Thyroid gland (tissue), 4 donors: ENCODE measurements at regions not wholly inside any gene's neighbourhood (a gene's known extent, or its start where the extent isn't known, plus 50 kb on each side); places are given as distances from the start of the nearest gene placed in this dataset.

Experiments used
- DNase-seq, 2 donors: peaks; one replicate each; pipeline ENCODE4 v3.0.0-alpha.2; 2019
- H3K27ac ChIP-seq, 3 donors: fragments of 200-600 bp; sonication (generic); 1 replicate in 2 of 3; 2 replicates in 1 of 3; pipeline ENCODE4 v1.5.1; 2016 to 2019; ENCODE audit warnings: mild to moderate bottlenecking in 1 of 3, moderate library complexity in 1 of 3
- H3K27me3 ChIP-seq: fragments of 200-600 bp; sonication (generic); one replicate; pipeline ENCODE4 v1.5.1; 2019
- H3K36me3 ChIP-seq, 2 donors: fragments of 200-600 bp; sonication (generic); one replicate each; pipeline ENCODE4 v1.5.1; 2016 to 2019
- H3K4me1 ChIP-seq, 2 donors: fragments of 200-600 bp; sonication (generic); one replicate each; pipeline ENCODE4 v1.5.1; 2017 to 2019
- H3K4me3 ChIP-seq, 3 donors: fragments of 200-600 bp; sonication (generic); replicated peaks in 1 of 3; 1 replicate in 2 of 3; 2 replicates in 1 of 3; pipeline ENCODE4 v1.5.1; 2016; ENCODE audit warnings: mild to moderate bottlenecking in 1 of 3
- H3K9me3 ChIP-seq: fragments of 200-600 bp; sonication (generic); one replicate; pipeline ENCODE4 v1.5.1; 2017
- CTCF ChIP-seq, 6 experiments: fragments of 200-600 bp in 3 of 6; fragments of 450-650 bp in 3 of 6; sonication (generic) in 3 of 6; IDR thresholded peaks; one replicate each; pipeline ENCODE4 v1.5.1; 2016 to 2019; ENCODE audit warnings: antibody characterized with exemption in 6 of 6, mild to moderate bottlenecking in 2 of 6, inconsistent platforms in 1 of 6, moderate library complexity in 1 of 6
- POLR2A ChIP-seq, 2 donors: fragments of 450-650 bp; IDR thresholded peaks; one replicate each; pipeline ENCODE4 v1.6.1; 2017; ENCODE audit warnings: antibody characterized with exemption in 2 of 2, mild to moderate bottlenecking in 2 of 2, moderate library complexity in 1 of 2
- WGBS, 2 donors: methylation state at CpG; one replicate each; pipeline ENCODE4 v1.1.5; 2017; 5-methylcytosine and 5-hydroxymethylcytosine counted together
- intact Hi-C: fragments of 100-400 bp; cut with DNase I; formaldehyde crosslinking; loops from one replicate; pipeline ENCODE4 v1.15.1; 2023

- TF ChIP-seq CTCF (IDR thresholded peaks at IDR 0.05) (no peak), POLR2A (IDR thresholded peaks at IDR 0.05) (no peak)
- no peak overlapping the region for H3K27ac ChIP-seq
- H3K9me3 ChIP-seq: no peaks in the 10 kb centered on the region
- H3K4me3 ChIP-seq: no peak overlapping the region
- no peaks in the 10 kb centered on the region for H3K27me3 ChIP-seq
- WGBS, 2 donors: 9 to 13% methylated on average over 2 of the region's 2 CpGs
- peak in 1 of 2 donors; percentile 8 for DNase-seq
- H3K4me1 ChIP-seq: peaks cover 8 to 21% of the 10 kb centered on the region in 2 donors
- intact Hi-C loops: no loop called here
- no peaks in the 10 kb centered on the region for H3K36me3 ChIP-seq
These were observed 106.1 kb upstream of the TLL1 start for GRCh38 chr4:165766976-165767375.

GRCh38 chr4:165767671-165768070 lies 105.4 kb upstream of the TLL1 start:
- Histone ChIP-seq H3K36me3 (no peaks in the 10 kb centered on the region), H3K27ac (no peak overlapping the region), H3K4me3 (no peak overlapping the region), H3K4me1 (peaks cover 8 to 21% of the 10 kb centered on the region in 2 donors), H3K9me3 (no peaks in the 10 kb centered on the region), H3K27me3 (no peaks in the 10 kb centered on the region)
- WGBS, 2 donors: 83 to 95% methylated on average over 1 of the region's 1 CpG
- TF ChIP-seq CTCF (IDR thresholded peaks at IDR 0.05) (no peak), POLR2A (IDR thresholded peaks at IDR 0.05) (no peak)
- DNase-seq: no peak
- intact Hi-C loops: no loop called here

- H3K27ac ChIP-seq: no peak overlapping the region
- no peaks in the 10 kb centered on the region for H3K36me3 ChIP-seq
- H3K4me3 ChIP-seq: no peak overlapping the region
- TF ChIP-seq CTCF (IDR thresholded peaks at IDR 0.05) (no peak), POLR2A (IDR thresholded peaks at IDR 0.05) (no peak)
- H3K27me3 ChIP-seq: no peaks in the 10 kb centered on the region
- 92% methylated on average over 3 of the region's 3 CpGs for WGBS, 2 donors
- H3K4me1 ChIP-seq: peaks cover 8 to 19% of the 10 kb centered on the region in 2 donors
- no peaks in the 10 kb centered on the region for H3K9me3 ChIP-seq
- intact Hi-C loops: no loop called here
- no peak for DNase-seq
These were observed 104.8 kb upstream of the TLL1 start for GRCh38 chr4:165768281-165768680.

- Histone ChIP-seq H3K4me3 (no peak overlapping the region), H3K4me1 (no peaks in the 10 kb centered on the region), H3K27ac (no peak overlapping the region), H3K36me3 (no peaks in the 10 kb centered on the region), H3K9me3 (no peaks in the 10 kb centered on the region), H3K27me3 (no peaks in the 10 kb centered on the region)
- DNase-seq: no peak
- intact Hi-C loops: no loop called here
- TF ChIP-seq CTCF (IDR thresholded peaks at IDR 0.05) (no peak), POLR2A (IDR thresholded peaks at IDR 0.05) (no peak)
- WGBS, 2 donors: 77 to 97% methylated on average over 1 of the region's 1 CpG
These were observed 98.7 kb upstream of the TLL1 start for GRCh38 chr4:165774326-165774725.

- Histone ChIP-seq H3K4me1 (no peaks in the 10 kb centered on the region), H3K36me3 (no peaks in the 10 kb centered on the region), H3K27me3 (no peaks in the 10 kb centered on the region), H3K4me3 (no peak overlapping the region), H3K9me3 (no peaks in the 10 kb centered on the region), H3K27ac (no peak overlapping the region)
- no peak for DNase-seq
- TF ChIP-seq CTCF (IDR thresholded peaks at IDR 0.05) (no peak), POLR2A (IDR thresholded peaks at IDR 0.05) (no peak)
- 59% methylated on average over 5 of the region's 5 CpGs for WGBS, 2 donors
- intact Hi-C loops: no loop called here
These were observed 92.9 kb upstream of the TLL1 start for GRCh38 chr4:165779950-165780670.
